ENCODE measurements at regions not wholly inside any gene's neighbourhood (a gene's known extent, or its start where the extent isn't known, plus 50 kb on each side); places are given as distances from the start of the nearest gene placed in this dataset.

DNA sequence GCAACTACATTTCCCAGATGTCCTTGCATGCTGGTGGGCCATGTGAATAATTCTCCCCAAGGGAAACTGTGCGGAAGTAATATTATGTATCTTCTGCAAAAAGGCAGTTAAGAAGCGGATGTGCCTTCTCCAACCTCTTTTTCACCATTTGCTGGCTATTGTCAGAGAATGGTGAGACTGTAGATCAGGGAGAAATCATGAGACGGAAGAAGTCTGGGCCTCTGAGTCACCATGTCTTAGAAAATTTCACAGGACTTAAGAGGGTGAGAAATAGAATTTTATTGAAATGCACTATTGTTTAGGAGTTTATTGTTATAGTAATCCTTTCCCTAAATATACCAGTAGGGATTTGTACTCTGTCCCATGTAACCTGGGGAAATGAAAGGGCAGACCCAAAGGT is 298.7 kb upstream of the ZC3H12C start:
- TF ChIP-seq EP300 (IDR thresholded peaks at IDR 0.05) (no peak), POLR2A (IDR thresholded peaks at IDR 0.05) (no peak)
